ENCODE measurements at regions not wholly inside any gene's neighbourhood (a gene's known extent, or its start where the extent isn't known, plus 50 kb on each side); places are given as distances from the start of the nearest gene placed in this dataset.

GRCh38 chr20:53786071-53786444 is 192.4 kb upstream of the ZNF217 start:
- TF ChIP-seq EZH2phosphoT487 (IDR thresholded peaks at IDR 0.05; ENCODE audit: insufficient read depth, low read depth) (no peak), EZH2 (IDR thresholded peaks at IDR 0.05; ENCODE audit: insufficient read depth, poor library complexity, severe bottlenecking) (no peak)
